Occipital lobe (tissue), 1 donor: ENCODE measurements at regions not wholly inside any gene's neighbourhood (a gene's known extent, or its start where the extent isn't known, plus 50 kb on each side); places are given as distances from the start of the nearest gene placed in this dataset.
"Not testable (repeated sequence)": the region's sequence is repeated elsewhere in the genome, so short reads cannot be mapped to it uniquely, and the experiment has no call there.

ENCODE experiments used
- DNase-seq: peaks from one replicate; lab custom pipeline; 2025; lab: John Stamatoyannopoulos, UW

- DNase-seq: not testable (repeated sequence)
Measured at GRCh38 chr3:16073990-16074671, 100.3 kb upstream of the GALNT15 start.

- DNase-seq: no peak
Measured at GRCh38 chr3:16075647-16076046, 98.8 kb upstream of the GALNT15 start.

GRCh38 chr3:16076564-16076963 lies 97.9 kb upstream of the GALNT15 start:
- no peak for DNase-seq

GRCh38 chr3:16077146-16077545 lies 97.3 kb upstream of the GALNT15 start:
- not testable (repeated sequence) for DNase-seq

DNA sequence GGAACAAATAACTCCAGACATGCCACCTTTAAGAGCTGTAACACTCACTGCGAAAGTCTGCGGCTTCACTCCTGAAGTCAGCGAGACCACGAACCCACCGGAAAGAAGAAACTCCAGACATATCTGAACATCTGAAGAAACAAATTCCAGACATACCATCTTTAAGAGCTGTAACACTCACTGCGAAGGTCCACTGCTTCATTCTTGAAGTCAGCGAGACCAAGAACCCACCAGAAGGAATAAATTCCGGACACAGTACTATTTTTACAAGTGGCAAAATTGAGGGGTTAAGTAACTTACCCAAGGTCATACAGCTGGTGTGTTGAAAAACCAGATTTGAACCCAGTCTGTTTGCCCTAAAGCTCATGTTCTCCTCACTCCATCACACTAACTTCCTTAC lies 96.8 kb upstream of the GALNT15 start:
- not testable (repeated sequence) for DNase-seq

GRCh38 chr3:16079519-16079918 lies 95.0 kb upstream of the GALNT15 start:
- DNase-seq: no peak

DNA sequence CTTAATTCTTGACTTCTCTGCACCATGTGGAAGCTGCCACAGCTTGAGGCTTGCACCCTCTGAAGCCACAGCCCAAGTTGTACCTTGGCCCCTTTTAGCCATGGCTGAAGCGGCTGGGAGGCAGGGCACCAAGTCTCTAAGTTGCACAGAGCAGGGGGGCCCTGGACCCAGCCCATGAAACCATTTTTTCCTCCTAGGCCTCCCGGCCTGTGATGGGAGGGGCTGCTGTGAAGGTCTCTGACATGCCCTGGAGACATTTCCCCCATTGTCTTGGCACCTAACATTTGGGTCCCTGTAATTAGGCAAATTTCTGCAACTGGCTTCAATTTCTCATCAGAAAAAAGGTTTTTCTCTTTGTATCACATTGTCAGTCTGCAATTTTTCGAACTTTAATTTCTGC lies 92.8 kb upstream of the GALNT15 start:
- DNase-seq: no peak

DNA sequence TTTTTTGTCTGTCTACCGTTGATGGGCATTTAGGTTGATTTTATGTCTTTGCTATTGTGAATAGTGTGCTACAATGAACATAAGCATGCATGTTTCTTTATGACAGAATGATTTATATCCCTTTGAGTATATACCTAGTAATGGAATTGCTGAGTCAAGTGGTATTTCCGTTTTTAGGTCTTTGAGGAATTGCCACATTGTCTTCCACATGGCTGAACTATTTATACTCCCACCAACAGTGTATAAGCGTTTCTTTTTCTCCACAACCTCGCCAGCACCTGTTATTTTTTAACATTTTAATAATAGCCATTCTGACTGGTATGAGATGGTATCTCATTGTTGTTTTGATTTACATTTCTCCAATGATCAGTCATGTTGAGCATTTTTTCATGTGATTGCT lies 89.6 kb upstream of the GALNT15 start:
- DNase-seq: no peak

DNA sequence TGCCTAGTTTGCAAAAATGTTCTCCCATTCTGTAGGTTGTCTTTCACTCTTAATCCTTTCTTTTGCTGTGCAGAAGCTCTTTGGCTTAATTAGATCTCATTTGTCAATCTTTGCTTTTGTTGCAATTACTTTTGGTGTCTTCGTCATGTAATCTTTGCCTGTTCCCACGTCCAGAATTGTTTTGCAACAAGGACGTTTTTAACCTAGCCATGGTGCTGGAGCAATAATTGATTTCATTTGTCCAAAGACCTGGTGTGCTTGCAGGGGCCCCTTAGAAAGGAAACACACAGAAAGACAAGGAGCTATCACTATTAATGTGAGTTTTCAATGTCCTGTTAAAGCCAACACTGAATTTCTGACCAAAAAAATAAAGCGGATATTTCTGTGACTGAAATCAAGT lies 89.1 kb upstream of the GALNT15 start:
- no peak for DNase-seq

DNA sequence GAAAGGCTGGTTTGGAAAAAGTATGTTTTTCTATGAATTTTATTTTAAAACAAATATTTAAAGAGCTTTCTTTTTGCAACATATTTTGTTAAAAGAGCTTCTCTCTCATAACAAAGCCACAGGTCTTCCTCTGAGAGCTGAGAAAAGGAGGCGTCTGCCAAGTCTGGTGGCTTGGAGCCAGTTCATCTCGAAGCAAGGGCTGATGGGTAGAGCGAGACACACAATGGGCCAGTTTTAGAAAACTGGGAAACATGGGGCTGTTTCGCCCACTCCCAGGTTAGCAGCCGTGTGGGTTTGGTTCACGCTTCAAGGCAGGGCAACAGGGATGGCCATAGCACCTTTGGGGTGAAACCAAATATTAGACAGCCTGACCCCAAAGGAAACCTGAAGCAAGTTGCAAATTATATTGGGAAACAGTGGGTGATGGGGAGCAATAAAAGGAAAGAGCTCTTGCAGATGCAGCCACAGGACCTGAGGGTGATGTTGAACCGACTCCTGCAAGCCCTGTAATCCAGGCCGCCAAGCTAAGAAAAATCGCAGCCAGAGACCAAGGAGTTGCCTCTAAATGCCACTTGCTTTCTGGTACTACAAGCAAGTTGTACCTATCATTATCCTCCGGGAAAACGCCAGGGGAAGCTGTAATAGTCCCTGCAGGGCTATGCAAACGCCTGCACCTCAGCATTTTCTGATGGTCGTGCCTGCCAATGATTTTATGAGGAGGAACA lies 88.4 kb upstream of the GALNT15 start:
- DNase-seq: peak; percentile 71

GRCh38 chr3:16086690-16087089 lies 87.8 kb upstream of the GALNT15 start:
- DNase-seq: no peak

- DNase-seq: no peak
Measured at GRCh38 chr3:16088496-16088895, 86.0 kb upstream of the GALNT15 start.

DNA sequence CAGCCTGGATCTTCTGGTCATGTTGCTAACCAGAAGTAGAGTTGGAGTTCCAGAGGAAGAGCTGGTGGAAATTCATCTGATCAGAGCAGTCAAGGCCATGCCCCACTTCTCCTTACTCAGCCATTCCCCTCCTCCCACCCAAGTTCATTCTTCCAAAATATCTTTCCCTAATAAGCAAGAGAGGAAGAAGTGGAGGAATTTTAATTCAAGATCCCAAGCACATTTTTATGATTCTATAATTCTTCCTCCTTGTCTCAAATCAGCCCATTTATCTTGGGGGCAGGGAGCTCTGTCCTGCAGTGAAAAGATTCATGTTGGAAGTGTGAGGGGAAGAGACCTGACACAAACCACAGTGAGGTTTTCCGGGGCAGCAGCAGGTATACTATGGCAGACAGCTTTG lies 85.0 kb upstream of the GALNT15 start:
- DNase-seq: no peak

DNA sequence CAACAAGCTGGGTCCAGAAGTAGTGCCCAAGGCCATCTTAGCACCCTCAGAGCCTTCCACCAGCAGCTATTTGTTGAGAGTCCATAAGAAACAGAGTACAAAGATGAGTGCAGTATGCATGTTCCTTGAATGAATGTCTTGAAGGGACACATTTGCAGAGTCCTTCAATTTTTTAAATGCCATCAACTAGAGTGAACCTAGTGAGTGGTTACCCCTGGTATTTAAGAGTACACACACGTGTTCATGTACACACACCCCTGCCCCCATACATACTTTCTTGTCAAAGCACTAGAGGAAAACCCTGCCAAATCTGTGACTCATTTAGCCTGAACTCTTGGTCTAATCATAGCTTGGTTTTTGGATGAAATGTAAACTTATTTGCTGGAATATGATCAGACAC lies 84.5 kb upstream of the GALNT15 start:
- no peak for DNase-seq

DNA sequence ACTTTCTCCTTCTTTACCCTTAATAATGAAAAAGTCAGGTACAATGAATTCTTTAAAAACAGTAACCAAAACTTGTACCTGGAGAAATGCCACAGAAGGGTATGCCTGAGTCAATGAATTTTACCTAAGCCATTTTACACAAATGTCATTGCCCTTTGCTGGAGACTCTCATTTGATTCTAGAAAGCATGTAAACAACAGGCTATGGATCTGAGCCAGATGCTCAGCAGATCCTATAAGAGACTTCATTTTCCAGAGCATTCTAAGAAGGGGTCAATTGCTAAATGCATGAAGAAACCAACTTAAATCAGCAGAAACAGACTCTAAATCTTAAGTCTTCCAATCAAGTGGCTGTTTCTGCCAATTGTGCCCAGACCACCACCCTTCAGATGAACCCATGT lies 83.8 kb upstream of the GALNT15 start:
- DNase-seq: no peak

- no peak for DNase-seq
Measured at GRCh38 chr3:16092923-16093322, 81.6 kb upstream of the GALNT15 start.

GRCh38 chr3:16101295-16102186 lies 72.9 kb upstream of the GALNT15 start:
- no peak for DNase-seq

DNA sequence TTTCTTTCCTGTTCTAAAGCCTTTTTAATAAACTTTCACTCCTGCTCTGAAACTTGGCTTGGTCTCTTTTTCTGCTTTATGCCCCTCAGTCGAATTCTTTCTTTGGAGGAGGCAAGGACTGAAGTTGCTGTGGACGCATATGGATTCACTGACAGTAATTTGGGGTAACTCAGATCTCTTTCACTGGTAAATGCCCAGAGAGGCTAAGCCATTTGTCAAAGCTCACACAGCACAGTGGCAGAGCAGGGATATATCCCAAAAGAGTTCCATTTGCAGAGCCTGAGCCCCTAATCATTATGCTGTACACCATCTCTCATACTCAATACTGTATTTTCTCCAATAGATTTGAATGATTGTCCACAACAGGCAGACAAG lies 72.3 kb upstream of the GALNT15 start:
- DNase-seq: no peak

DNA sequence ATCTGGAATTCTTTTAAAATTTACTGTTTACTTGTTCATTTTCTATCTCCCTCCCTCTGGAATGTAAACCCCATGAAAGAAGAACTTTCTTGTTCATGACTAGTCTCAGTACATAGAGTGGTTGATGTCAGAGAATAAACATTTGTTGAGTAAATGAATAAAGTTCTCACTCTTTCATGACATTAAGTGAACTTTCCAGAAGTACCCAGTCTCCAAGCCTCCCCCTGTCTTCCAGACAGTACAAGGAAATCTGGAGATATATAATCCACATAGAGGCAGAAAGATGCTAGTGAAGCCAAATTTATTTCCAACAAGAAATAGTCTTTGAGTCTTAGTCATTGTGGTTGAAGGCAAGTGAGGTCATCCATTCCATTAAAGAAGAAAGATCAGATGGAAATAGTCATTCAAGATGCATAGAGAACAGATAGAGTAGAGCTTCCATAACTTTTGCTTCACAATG lies 71.5 kb upstream of the GALNT15 start:
- DNase-seq: no peak

GRCh38 chr3:16103472-16103871 lies 71.0 kb upstream of the GALNT15 start:
- DNase-seq: no peak

DNA sequence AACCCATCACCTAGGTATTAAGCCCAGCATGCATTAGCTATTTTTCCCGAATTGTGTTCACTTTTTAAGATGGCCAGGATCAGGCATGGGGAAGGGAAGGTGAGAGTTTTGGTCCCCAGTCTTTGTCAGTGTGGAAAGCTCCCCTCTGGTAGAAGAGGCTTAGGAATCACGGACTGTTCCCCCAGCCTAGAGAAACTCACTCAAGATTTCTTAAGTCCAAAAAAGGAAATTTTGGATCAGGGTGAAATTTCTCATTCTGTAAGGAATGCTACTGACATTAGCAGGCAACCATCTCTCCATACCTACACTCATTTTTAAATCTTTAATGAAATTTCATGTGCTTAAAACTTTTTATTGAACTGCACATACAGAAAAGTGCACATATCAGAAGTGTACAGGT lies 70.3 kb upstream of the GALNT15 start:
- no peak for DNase-seq

GRCh38 chr3:16106050-16106449 lies 68.4 kb upstream of the GALNT15 start:
- no peak for DNase-seq
